HG03108 (cell line): ENCODE measurements at regions not wholly inside any gene's neighbourhood (a gene's known extent, or its start where the extent isn't known, plus 50 kb on each side); places are given as distances from the start of the nearest gene placed in this dataset.
A peak's percentile ranks its signal among the peaks of the same experiment; 100 is the strongest.
"Not testable (repeated sequence)": the region's sequence is repeated elsewhere in the genome, so short reads cannot be mapped to it uniquely, and the experiment has no call there.

ENCODE experiments used
- ATAC-seq: cut with Tn5 transposase; IDR thresholded peaks from one replicate; pipeline ENCODE4 v1.9.1; 2021; ENCODE audit warnings: moderate library complexity; ENCODE audit not compliant: unreplicated experiment

DNA sequence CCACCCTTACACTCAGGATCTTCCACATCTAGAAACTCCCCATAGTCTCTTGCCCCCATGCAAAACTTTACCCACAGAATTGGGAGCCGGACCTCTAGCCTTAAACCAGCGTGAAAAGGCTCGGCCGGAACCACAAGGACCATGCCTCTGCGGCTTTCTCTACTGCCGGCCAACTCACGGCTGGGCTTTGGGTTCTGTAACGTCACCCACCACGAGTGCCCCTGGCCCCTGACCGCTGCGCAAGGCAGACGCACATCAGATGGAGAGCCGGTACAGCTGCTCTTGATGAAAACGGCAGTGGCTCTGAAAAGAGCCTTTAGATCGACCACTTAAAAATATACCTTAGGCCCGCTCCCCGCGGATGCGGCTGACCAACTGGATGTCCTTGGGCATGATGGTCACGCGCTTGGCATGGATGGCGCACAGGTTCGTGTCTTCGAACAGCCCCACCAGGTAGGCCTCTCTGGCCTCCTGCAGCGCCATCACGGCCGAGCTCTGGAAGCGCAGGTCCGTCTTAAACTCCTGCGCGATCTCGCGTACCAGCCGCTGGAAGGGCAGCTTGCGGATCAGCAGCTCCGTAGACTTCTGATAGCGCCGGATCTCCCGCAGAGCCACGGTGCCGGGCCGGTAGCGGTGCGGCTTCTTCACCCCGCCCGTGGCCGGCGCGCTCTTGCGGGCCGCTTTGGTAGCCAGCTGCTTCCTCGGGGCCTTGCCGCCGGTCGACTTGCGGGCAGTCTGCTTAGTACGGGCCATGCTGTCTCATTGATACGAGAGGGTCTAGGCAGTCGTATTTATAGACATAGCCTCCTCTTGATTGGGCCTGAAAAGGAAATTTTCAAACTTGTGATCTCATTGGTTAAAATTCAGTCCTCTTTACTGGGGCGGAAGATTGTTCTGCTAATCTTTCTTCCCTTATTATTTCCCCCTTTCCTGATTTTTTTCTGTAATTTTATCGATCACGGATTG is 66.3 kb downstream of the FAM72C start:
- not testable (repeated sequence) for ATAC-seq

DNA sequence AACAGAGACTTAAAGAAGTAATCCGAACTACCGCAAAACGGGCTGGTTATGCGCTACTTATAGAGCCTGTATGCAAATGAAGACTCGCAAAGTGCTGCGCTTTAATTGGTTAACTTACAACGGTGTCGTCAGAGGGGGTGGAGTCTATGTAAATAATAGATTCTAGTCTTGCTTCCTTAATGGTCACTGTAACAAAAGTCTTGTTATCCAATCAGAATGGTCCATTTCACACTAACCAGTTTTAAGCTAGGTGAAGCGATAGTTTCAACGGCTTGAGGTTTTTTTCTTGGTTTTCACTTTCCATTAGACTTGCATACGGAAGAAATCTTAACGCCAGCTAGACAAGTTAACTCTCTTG is 67.2 kb downstream of the FAM72C start:
- ATAC-seq: not testable (repeated sequence)

- ATAC-seq: not testable (repeated sequence)
Observed at GRCh38 chr1:143903899-143904621, 67.7 kb downstream of the FAM72C start.

DNA sequence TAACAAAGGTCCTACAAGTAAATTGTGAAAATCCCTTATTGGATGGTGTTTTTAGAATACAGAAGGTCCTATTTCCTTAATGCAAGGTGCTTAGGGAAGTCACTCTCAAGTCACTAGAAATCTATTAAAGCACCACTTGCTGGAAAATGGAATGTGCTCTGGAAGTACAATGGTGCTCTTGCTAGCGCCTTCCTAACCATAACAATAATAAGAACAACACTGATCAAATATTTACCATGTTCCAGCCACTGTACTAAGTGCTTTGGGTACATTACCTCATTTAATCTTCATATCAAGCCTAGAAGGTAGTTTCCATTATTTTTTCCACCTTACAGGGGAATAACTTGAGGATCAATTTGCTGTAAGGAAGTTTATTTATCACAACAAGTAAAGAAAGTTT is 75.4 kb downstream of the FAM72C start:
- not testable (repeated sequence) for ATAC-seq

- peak; percentile 85 for ATAC-seq
Observed at GRCh38 chr1:143884932-143885574, 86.7 kb downstream of the FAM72C start.

GRCh38 chr1:143884532-143884931 is 87.3 kb downstream of the FAM72C start:
- peak; percentile 82 for ATAC-seq

DNA sequence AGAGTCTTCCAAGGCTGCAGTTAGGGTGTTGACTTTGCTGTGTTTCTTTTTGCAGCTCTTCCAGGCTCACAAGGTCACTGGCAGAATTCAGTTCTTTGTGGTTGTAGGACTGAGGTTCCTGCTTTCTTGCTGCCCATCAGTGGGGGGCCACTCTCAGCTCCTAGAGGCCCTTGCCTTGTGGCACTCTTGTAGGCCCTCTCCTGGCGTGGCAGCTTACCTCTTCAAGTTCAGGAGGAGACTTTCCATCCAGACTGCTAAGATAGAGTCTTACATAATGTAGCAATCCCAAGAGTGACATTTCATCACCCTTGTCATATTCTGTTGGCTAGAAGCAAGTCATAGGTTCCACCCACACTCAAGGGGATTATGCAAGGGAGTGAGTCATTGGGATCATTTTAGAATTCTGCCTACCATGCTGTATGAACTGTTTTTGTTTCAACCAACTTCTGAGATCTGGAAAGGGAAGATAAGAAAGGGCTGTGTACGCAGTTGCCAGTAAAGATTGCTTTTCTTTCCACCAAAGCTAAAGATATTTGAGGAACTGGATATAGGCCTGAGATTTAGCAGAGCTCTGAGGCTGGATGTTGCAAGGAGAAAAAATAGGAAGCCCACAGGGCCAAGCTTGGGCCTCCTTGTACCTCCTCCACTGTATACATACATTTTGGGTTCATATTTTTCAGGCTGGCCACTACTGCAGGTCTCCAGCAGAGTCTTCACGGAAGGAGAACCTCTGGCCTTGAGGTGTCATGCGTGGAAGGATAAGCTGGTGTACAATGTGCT is 91.8 kb downstream of the FAM72C start:
- ATAC-seq: not testable (repeated sequence)

DNA sequence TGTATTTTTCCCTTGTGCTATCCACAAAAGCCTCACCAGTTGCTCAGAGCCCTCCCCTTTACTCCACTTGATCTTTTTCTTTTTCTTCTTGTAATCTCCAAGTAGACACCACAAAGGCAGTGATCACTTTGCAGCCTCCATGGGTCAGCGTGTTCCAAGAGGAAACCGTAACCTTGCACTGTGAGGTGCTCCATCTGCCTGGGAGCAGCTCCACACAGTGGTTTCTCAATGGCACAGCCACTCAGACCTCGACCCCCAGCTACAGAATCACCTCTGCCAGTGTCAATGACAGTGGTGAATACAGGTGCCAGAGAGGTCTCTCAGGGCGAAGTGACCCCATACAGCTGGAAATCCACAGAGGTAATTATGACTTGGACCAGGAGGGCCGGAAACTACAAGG is 95.8 kb downstream of the FAM72C start:
- ATAC-seq: not testable (repeated sequence)

DNA sequence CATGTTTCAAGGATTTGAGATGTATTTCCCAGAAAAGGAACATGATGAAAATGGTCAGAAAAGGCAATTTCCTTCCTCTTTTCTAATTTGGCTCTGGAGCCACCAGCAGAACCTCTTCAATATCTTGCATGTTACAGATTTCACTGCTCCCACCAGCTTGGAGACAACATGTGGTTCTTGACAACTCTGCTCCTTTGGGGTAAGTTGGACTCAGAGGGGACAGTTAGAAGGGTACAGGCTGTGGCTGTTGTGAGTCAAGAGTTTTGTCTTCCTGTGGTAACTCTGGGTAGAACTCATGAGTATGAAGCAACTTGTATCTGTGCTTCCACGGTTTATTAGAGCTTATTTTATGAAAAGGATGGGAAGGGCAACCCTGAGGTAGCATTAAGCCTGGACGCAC is 97.2 kb downstream of the FAM72C start:
- ATAC-seq: not testable (repeated sequence)

GRCh38 chr1:143873650-143874049 is 98.1 kb downstream of the FAM72C start:
- not testable (repeated sequence) for ATAC-seq

- ATAC-seq: not testable (repeated sequence)
Observed at GRCh38 chr1:143870388-143870787, 101.4 kb downstream of the FAM72C start.

- ATAC-seq: not testable (repeated sequence)
Observed at GRCh38 chr1:143867590-143868220, 104.1 kb downstream of the FAM72C start.

DNA sequence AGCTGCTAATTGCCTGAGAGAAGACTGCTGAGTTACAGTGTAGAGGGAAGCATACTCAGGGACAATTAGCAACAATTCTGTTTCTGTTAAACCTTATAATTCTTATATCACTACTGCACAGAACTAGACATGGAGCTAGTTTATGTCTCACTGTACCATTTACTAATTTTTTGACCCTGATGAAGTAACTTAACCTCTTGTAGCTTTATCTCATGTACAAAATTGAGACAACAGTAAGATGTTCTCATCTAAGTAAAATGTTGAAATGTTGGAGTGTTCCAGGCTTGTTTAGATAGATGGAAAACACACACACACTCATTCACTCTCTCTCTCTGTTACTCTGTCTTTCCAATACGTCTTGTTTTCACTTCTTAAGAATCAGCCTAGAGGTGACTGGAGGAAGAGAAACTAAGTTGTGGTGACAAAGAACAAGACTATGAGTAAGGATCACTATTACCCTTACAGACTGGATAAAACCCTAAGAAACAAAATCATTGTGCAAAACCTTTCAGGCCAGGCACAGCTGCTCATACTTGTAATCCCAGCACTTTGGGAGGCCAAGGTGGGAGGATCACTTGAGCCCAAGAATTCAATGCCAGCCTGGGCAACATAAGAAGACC is 107.8 kb downstream of the FAM72C start:
- ATAC-seq: not testable (repeated sequence)

- not testable (repeated sequence) for ATAC-seq
Observed at GRCh38 chr1:143862722-143863121, 109.1 kb downstream of the FAM72C start.

GRCh38 chr1:143861306-143861705 is 110.5 kb downstream of the FAM72C start:
- not testable (repeated sequence) for ATAC-seq

DNA sequence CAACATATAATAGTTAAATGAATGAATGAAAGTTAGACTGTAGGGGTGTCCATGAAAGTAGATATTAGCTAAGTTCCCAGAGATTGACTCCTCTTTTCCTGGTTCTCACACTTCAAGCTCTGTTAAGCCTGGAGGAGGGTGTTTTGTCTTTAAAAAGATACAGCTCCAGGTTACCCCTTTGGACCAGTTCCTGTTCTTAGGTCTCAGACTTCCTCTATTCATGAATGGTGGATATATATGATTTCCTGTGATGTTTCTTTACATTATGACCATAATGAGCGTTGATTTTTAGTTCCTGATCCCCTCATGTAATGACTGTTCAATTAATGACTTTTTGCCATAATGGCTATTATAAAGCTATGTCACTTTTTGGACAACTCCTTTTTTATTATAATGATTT is 115.9 kb downstream of the FAM72C start:
- not testable (repeated sequence) for ATAC-seq

DNA sequence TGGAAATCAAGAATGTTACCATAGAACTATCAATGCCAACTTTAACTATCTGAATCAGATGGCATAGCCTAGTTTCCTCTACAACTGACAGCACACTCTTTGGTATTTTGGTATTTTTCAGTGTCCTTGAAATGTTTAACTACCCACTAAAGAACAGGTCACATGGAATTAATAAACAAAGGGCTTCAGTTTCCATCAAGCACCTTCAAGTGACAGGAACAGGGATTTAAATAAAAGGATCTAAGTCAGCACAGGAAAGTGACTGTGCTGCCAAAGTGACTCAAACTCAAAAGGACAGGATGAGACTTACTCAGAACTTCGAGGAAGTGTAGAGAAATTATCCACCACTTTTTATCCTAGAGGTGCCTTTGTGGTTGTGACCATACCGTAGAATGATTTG is 117.7 kb downstream of the FAM72C start:
- not testable (repeated sequence) for ATAC-seq

DNA sequence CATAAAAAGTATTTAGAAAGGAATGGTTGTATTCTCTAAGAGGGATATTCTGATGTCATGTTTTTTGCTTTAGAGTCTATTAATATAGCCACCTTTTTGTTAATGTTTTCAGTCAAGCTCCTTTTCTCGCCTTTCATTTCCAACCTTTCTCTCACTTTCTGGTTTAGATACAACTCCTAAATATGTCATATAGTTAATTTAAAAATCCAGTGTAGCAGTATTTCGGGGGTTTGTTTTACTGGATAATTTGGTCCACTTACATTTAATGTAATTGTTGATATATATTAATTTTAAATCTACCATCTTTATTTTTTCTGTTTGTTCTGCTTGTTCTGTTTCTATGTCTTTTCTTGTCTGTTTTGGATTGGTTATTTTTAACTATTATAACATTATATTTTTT is 121.1 kb downstream of the FAM72C start:
- not testable (repeated sequence) for ATAC-seq

- ATAC-seq: not testable (repeated sequence)
Observed at GRCh38 chr1:143848859-143849258, 122.9 kb downstream of the FAM72C start.

DNA sequence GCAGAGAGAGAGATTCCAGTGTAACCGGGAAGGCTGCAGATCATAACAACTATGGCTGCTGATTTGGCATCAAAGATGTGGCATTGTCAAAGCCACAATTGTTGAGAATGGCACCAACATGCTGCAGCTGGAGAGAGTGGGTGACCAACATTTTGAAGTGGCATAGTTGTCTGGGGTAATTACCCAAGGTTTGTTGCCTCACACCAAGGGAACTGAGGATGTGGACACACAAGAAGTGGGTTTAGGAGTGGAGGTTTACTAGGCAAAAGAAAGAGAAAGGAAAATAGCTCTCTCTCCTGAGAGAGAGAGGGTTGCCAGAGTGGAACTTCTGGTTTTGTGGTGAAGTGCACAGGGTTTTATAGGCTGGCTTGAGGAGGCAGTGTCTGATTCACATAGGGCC is 126.6 kb downstream of the FAM72C start:
- not testable (repeated sequence) for ATAC-seq
